Natural killer cell (primary cell): ENCODE measurements at regions not wholly inside any gene's neighbourhood (a gene's known extent, or its start where the extent isn't known, plus 50 kb on each side); places are given as distances from the start of the nearest gene placed in this dataset.

Experiments used
- ATAC-seq, 3 donors: fragments of 150-1000 bp in 2 of 3; fragments of 200-7000 bp in 1 of 3; cut with Tn5 transposase; 1 replicate in 1 of 3; 2 replicates in 2 of 3; pipeline ENCODE4 v1.10.0; 2021; ENCODE audit warnings: mild to moderate bottlenecking in 2 of 3, moderate library complexity in 2 of 3
- DNase-seq, 2 donors: peaks; one replicate each; pipeline versions ENCODE4 v3.0.0 to v3.0.0-alpha.2; 2013 to 2021; ENCODE audit warnings: mixed read lengths in 1 of 2
- H3K27ac ChIP-seq: one replicate; pipeline ENCODE4 v1.5.1; 2013; ENCODE audit warnings: mild to moderate bottlenecking, low read length
- H3K27me3 ChIP-seq: one replicate; pipeline ENCODE4 v1.6.1; 2013; ENCODE audit warnings: low read length; ENCODE audit not compliant: control insufficient read depth, insufficient read depth
- H3K36me3 ChIP-seq: one replicate; pipeline ENCODE4 v1.6.1; 2013; ENCODE audit warnings: low read length; ENCODE audit not compliant: control insufficient read depth, insufficient read depth
- H3K4me1 ChIP-seq: one replicate; pipeline ENCODE4 v1.6.1; 2013; ENCODE audit warnings: low read length; ENCODE audit not compliant: control insufficient read depth, insufficient read depth
- H3K4me3 ChIP-seq: one replicate; pipeline ENCODE4 v1.5.1; 2013; ENCODE audit warnings: low read length
- H3K9me3 ChIP-seq: one replicate; pipeline ENCODE4 v1.6.1; 2013; ENCODE audit warnings: low read length; ENCODE audit not compliant: control insufficient read depth, insufficient read depth
- H3K27ac Mint-ChIP-seq, 2 donors: one replicate each; pipeline ENCODE4 v1.8.0; 2022; ENCODE audit warnings: mild to moderate bottlenecking in 2 of 2, mixed read lengths in 2 of 2, moderate library complexity in 1 of 2
- H3K27me3 Mint-ChIP-seq, 2 donors: one replicate each; pipeline ENCODE4 v1.8.0; 2022; ENCODE audit warnings: low read depth in 2 of 2, mixed read lengths in 2 of 2
- H3K36me3 Mint-ChIP-seq: one replicate; pipeline ENCODE4 v1.8.0; 2022; ENCODE audit warnings: mixed read lengths
- H3K4me1 Mint-ChIP-seq, 2 donors: one replicate each; pipeline ENCODE4 v1.8.0; 2022; ENCODE audit warnings: mixed read lengths in 2 of 2
- H3K4me3 Mint-ChIP-seq: one replicate; pipeline ENCODE4 v1.8.0; 2022; ENCODE audit warnings: mild to moderate bottlenecking, moderate library complexity, mixed read lengths
- H3K9me3 Mint-ChIP-seq, 2 donors: one replicate each; pipeline ENCODE4 v1.8.0; 2022; ENCODE audit warnings: mixed read lengths in 2 of 2
- CTCF ChIP-seq: fragments of 200-600 bp; IDR thresholded peaks from one replicate; pipeline ENCODE4 v1.8.0; 2022; ENCODE audit warnings: antibody characterized with exemption
- WGBS: methylation state at CpG from one replicate; pipeline ENCODE4 v1.1.7; 2013; ENCODE audit warnings: missing lambda C conversion rate; ENCODE audit not compliant: insufficient coverage; 5-methylcytosine and 5-hydroxymethylcytosine counted together
- intact Hi-C: fragments of 100-400 bp; cut with micrococcal nuclease; formaldehyde crosslinking; loops from one replicate; pipeline ENCODE4 v1.14.2; 2022

- Histone ChIP-seq H3K4me3 (no peak overlapping the region), H3K27me3 (no peaks in the 10 kb centered on the region), H3K36me3 (no peaks in the 10 kb centered on the region), H3K27ac (no peak overlapping the region), H3K9me3 (no peaks in the 10 kb centered on the region), H3K4me1 (no peaks in the 10 kb centered on the region)
- intact Hi-C loops, result no loop called here
- Mint-ChIP-seq H3K36me3 (no peaks in the 10 kb centered on the region), H3K4me1 (no peaks in the 10 kb centered on the region), H3K9me3 (peaks cover 0 to 3% of the 10 kb centered on the region in 2 donors), H3K27ac (no peak overlapping the region), H3K4me3 (no peak overlapping the region), H3K27me3 (peaks cover 3 to 10% of the 10 kb centered on the region in 2 donors)
- TF ChIP-seq CTCF, result no peak
- DNase-seq (no peak), ATAC-seq (no peak)
- WGBS, result no CpG with 5 or more reads among the region's 4 CpGs
These were observed 445.2 kb downstream of the SH2D1A start for GRCh38 chrX:124791492-124792095.

- no peaks in the 10 kb centered on the region for H3K27me3 Mint-ChIP-seq
- TF ChIP-seq CTCF, result no peak
- H3K9me3 Mint-ChIP-seq, result peaks cover 6 to 8% of the 10 kb centered on the region in 2 donors
- no peak overlapping the region for H3K27ac ChIP-seq
- H3K4me1 Mint-ChIP-seq, result no peaks in the 10 kb centered on the region
- ATAC-seq (no peak), DNase-seq (no peak)
- H3K4me3 ChIP-seq, result no peak overlapping the region
- intact Hi-C loops, result no loop called here
- H3K9me3 ChIP-seq, result no peaks in the 10 kb centered on the region
- H3K27me3 ChIP-seq, result no peaks in the 10 kb centered on the region
- H3K36me3 Mint-ChIP-seq, result no peaks in the 10 kb centered on the region
- H3K4me1 ChIP-seq, result no peaks in the 10 kb centered on the region
- no peak overlapping the region for H3K27ac Mint-ChIP-seq
- no peak overlapping the region for H3K4me3 Mint-ChIP-seq
- 87% methylated on average over 3 of the region's 3 CpGs for WGBS
- H3K36me3 ChIP-seq, result no peaks in the 10 kb centered on the region
These were observed 450.6 kb downstream of the SH2D1A start for GRCh38 chrX:124796989-124797388.

- H3K4me1 Mint-ChIP-seq, result no peaks in the 10 kb centered on the region
- no peak for ATAC-seq
These were observed 458.6 kb downstream of the SH2D1A start for GRCh38 chrX:124804962-124805361.

More at GRCh38 chrX:124804962-124805361, 458.6 kb downstream of the SH2D1A start:
- no peak overlapping the region for H3K4me3 Mint-ChIP-seq
- peaks cover 10 to 14% of the 10 kb centered on the region in 2 donors for H3K9me3 Mint-ChIP-seq
- Histone ChIP-seq H3K36me3 (no peaks in the 10 kb centered on the region), H3K27ac (no peak overlapping the region), H3K4me1 (no peaks in the 10 kb centered on the region), H3K27me3 (no peaks in the 10 kb centered on the region), H3K9me3 (no peaks in the 10 kb centered on the region), H3K4me3 (no peak overlapping the region)
- no peaks in the 10 kb centered on the region for H3K36me3 Mint-ChIP-seq
- intact Hi-C loops, result no loop called here
- no peak overlapping the region for H3K27ac Mint-ChIP-seq
- TF ChIP-seq CTCF, result no peak
- peaks cover 10 to 14% of the 10 kb centered on the region in 2 donors for H3K27me3 Mint-ChIP-seq
- WGBS, result no CpG with 5 or more reads among the region's 2 CpGs
- DNase-seq, result no peak
